RPMI8226 (cell line): ENCODE measurements at regions not wholly inside any gene's neighbourhood (a gene's known extent, or its start where the extent isn't known, plus 50 kb on each side); places are given as distances from the start of the nearest gene placed in this dataset.

Experiments used
- DNase-seq: peaks from one replicate; pipeline ENCODE4 v3.0.0-alpha.2; 2015

DNA sequence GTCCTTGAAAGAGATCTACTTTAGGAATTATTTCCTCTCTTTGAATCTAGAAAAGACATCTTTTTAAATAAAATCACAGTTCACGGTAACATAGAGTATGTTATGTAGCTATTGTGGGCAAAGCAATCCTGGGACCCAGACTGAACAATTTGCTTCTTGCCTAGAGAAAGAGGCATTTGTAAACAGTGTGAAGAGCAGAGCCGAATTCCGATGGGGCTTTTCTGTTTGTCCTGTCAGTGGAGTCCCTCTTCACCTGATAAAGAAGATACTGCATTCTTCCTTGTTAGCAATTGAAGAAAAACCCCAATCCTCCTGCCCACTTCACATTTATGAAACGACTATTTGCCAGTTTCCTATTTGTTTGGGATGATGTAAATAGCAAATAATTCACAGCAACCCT lies 462.9 kb downstream of the WDR72 start:
- DNase-seq: no peak

DNA sequence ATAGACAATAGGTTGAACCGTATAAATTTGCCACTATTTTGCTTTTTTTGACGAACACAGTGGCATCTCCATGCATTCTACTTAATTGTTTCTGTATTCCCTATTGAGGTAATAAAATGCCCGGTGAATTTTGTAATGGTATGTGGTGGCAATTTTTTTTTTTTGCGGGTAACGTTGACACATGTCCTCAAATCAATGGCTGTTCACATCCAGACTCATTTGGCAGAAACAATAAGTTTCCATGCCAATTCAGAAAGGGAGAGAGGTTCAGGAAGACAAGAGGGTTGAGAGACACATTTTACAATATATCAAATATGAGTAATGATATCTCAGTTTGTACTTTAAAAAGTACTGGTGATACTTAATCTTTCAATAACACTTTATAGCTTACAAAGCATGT lies 463.9 kb downstream of the WDR72 start:
- DNase-seq: no peak

DNA sequence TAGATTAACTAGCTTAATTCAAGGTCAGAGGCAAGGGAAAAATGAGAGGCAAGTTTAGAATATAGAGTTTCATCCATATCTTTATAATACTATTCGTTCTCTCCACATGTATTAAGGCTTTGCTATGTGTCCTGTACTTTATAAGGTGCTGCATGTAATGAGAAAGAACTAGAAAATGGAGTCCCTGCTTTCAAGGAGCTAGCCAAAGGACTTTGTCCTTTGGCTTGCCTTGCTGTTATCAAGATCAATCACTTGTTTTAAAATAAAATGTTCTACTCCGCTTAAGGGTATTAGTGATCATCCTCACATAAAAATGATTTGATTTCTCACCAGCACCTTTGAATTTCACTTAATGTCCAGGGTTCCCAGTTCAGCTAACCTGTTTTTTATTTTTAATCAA lies 470.9 kb downstream of the WDR72 start:
- no peak for DNase-seq

DNA sequence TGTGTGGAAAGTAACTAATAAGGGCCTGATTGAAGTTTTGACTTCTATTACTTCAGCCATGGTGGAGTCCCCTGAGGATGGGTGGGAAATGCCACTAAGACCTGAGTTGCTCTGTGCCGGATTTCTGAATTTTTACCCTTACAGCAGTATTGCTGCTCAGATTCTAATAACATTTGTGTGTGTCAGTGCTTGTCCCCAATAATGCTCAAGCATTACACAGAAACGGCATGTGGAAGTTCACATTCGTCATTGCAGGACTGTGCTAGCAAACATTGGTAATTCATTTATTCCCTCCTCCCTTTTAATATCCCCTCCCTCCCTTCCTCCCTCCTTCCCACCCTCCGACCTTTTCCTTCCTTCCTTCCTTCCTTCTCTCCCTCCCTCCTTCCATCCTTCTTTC lies 484.5 kb upstream of the ONECUT1 start:
- no peak for DNase-seq

DNA sequence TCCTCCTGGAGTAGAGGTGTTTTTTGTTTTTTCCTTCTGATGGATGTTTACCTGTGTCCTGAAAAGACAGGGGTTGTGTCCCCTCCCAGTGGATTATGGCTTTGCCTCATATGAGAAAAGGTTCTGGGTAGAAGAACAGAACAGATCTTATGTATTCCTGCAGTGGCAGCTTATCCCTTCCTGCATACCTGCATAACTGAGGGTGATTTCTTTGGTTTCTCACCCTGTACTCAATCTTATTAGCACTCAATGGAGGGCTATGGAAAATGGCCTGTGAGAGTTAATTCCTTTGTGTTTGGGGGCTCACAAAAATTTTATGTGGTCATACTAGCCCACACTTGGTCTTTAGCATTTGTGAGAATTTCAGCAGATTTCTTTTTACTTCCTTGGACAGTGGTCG lies 482.0 kb upstream of the ONECUT1 start:
- DNase-seq: no peak

DNA sequence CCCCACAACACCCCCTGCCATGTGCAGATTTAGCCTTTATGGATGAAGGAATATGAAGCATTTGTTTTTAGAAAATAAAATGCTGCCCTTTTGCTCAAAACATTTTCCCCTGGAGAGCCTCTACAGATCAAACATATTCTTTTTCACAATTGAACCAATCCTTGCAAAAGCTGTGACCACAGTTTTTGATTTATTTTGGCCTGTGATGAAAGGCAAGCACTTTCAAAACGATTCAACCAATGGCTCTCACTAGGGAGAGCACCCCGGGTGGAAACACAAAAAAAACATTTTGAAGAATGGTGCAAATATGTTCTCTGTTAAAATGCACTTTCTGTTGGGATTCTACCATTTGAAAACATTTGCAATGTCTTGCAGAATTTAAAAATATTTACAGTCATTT lies 476.0 kb upstream of the ONECUT1 start:
- DNase-seq: no peak

DNA sequence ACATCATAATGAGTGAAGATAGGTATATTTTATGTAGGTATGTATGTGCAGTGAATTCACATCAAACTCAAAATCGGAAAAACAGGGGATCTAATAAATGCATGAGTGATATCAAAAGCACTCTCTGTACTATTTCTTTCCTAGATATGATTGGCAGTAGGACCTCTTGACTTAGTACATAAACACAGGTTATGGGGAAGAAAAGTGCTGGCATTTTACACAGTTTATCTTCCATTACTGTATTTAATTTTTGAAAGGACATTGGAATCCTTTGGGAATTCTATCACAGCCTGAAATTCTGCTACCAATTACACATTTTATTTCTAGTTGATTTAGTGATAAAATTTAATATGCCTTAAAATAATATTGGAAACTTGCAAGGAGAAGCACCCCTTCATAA lies 470.5 kb upstream of the ONECUT1 start:
- no peak for DNase-seq

DNA sequence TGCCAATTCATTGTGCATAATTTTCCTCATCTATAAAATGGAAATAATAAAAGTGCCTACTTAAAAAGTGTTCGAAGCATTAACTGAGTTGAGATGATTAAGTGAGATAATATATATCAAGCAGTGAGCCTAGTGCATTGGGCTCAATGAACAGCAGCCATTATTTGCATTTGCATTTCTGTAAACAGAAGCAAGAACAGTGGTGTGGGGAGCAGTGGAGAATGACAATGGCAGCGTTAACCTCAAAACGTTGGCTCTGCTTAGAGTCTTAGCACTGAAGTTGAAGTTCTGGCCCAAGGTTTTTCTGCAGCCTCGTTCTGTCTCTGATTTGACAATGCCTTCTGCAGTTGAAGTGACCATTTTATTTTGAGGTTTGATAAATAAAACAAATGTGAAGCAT lies 466.3 kb upstream of the ONECUT1 start:
- DNase-seq: no peak

DNA sequence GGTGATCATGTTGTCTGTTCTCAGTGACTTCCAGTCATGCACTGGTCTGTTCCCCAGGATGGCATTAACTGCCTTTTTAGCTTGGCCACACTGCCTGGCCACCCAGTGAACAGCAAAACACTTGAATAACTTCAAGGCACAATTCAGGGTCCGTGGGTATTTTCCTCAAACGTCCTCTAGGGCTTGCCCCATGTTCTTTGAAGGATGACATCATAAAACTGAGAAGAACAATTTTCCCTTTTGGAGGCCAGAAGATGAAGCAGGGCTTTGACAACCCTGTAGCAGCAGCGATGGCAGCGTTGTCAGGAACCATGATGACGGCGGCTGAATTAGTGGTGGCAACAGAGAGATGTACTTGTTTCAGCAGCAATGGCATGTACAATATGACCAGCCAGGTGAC lies 465.9 kb upstream of the ONECUT1 start:
- no peak for DNase-seq

DNA sequence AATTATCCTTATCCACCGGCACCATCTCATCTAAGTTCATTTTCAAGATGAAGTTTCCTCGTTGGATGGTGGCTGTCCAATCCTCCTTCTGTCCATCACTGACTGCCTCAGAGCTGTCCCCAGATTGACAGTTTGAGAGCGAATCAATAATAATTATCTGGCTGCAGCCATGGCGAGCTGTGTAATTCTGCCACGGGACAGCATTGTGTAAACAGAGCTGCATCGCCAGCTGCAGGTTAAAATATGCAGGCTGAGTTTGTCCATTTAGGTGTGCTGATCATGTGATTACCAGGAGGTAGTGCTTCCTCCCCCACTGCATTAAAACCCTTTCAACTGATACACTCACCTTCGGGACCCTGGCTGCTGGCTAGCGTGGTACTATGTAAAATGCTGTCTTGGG lies 461.9 kb upstream of the ONECUT1 start:
- DNase-seq: no peak

DNA sequence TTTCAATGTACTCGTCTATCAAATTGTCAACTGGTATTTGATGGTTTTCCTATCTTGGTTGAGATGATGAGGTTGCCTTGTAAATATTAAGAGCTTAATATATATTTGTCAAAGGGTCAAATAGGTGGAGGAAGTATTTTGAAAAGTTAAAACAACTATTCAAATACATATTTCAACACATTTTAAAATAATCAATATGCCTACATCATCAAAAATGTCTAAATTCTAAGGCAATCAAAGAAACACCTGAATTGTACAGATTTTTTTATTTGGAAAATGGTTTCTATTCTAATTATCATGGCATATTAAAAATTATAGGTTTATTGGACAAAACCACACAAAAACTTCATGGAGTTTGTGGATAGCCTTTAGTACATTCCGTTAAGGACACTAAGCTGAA lies 461.4 kb upstream of the ONECUT1 start:
- DNase-seq: no peak

DNA sequence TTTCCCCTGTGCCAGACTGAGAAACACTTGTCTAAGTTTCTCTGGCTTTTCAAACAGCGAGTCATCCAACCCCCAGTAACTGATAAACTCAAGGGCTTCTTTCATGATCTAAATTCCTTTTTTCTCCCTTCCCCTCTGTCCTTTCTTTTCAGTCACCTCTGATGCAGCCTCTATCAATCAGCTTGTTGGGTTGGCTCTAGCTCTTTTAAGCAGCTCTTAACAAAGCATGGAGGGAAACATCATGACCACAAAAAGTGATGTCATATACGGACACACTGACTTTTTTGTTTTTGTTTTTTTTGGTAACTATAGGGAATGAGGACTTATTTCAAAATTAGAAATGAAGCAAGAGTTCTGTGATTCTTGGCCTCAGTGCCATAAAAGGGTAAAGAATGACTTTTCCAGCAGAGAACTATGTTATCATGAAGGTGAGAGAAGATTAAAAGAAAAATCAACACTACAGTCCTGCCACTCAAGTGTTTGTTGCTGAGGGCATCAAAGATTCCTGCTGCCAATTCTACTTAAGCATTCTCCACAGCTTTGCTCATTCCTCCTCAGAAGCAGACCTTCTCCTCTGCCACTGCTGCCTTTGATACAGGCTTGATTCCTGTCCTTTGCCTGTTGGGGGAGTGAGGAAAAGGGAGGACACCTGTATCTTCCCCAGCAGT lies 457.0 kb upstream of the ONECUT1 start:
- no peak for DNase-seq

DNA sequence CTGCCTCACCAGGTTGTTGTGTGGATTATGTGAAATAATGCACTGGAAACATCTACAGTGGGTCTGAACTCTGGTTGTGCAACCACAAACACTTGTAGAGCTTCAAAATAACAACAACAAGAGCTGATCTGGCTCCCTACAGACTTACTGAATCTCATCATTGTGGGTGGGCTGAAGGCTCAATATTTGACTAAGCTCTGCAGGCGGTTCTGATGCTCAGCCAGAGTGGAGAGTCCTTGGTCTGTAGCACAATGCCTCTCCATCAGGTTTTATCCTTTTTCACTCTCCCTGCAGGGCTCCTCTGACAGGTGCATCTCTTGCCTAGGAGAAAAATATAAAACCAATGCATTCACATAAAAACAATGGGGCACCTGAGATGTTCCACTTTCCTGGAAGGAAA lies 456.3 kb upstream of the ONECUT1 start:
- no peak for DNase-seq

DNA sequence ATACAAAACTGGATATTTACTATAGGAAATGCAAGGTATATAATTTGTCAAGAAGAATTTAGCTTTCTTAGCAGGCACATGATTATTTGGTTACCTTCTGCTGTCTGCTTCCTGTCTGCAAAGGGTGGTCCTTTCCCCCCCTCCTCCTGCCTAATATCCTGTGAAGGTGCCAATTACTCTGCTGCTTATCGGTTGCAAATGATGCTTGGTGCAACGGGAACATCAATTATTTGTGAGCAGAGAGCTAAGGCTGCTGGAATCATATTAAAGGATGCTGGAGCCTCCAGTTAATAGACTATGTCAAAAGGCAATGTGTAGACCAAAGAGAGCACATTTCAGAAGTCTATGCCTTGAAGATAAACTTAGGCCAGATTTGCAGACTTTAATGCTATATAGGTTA lies 443.7 kb upstream of the ONECUT1 start:
- no peak for DNase-seq

DNA sequence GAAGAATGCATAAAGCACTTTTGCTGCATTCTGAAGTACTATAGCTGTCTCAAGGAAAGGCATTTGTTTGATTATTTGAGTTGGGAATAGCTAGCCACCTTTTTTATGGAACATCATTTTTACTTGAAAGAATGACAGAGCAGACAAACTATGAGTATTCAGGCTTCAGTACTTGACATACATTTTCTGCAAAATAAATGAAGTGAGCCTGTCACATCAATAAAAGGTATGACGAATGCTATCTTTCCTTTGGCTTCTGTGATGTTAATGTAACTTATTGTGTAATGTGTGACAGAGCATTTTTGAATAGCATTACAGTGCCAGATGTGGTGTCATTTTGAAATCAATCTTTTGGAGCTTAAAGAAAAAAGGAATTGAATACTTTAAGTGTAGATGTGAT lies 440.3 kb upstream of the ONECUT1 start:
- DNase-seq: no peak

DNA sequence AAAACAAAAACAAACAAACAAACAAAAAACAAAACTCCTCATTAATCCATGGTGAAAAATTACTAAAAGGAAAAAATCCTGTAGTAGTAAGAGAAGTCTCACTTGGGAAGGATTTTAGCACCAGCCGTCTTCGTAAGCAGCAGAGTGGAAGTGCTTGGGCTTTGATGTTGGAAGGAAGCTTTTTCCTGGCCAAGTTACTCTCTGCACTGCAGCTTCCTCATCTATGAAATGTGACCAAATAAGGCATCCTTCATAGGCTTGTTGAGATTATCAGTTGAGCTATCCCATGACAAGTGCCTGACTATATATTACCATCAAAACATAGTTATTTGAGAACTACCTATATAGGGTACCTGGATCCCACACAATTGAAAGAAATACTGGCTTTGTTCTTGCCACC lies 436.4 kb upstream of the ONECUT1 start:
- no peak for DNase-seq

DNA sequence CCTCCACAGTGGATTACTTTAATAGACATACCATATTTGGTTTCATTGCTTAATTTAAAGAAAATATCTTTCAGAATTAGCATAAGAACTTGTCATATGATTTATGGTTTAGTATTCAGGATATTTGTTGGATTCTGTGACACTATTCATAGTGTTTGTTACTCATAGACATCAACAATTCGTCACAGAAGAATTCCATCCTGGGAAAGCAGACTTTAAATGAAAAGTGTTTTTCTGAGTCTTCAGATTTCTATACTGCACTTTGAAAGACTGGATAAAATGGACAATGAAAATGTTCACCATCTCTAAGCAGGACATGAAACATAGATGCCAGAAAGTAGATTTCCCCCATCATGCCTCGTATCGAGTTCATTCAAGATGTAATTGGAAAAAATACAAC lies 435.6 kb upstream of the ONECUT1 start:
- no peak for DNase-seq

DNA sequence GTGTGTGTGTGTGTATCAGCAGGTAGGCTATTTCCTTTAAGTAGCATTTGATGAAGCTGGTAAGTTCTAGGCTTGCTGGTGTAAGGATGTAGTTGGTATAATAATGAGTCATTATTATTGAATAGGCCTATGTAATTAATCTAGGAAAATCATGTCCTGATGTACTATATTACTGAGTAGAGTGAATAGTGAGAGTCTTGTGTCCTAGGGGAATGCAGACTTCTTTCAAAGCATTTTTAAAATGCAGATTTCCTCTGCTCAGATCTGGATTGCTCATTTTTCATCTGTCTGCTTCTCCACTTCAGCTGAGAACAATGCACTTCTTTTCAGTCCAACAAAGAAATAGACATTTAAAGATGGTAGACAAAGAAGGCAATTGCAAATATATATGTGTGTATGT lies 434.2 kb upstream of the ONECUT1 start:
- DNase-seq: no peak

DNA sequence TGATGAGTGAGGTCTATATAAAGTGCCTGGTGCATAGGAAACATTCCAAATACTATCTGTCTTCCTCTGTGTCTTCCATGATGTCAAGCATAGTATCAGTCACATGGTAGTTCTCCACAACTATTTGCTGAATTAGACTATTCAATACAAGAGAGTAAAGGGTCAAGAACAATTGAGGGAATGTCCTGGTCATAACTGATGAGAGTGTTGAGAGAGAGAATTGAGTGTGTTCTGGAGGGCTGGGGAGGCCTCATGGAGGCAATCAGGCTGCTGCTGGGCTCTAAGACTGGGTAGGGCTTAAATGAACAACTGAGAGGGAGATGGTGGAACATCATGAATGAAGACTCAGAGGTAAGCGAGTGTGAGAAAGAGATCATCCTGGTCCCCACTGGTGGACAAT lies 433.7 kb upstream of the ONECUT1 start:
- no peak for DNase-seq

DNA sequence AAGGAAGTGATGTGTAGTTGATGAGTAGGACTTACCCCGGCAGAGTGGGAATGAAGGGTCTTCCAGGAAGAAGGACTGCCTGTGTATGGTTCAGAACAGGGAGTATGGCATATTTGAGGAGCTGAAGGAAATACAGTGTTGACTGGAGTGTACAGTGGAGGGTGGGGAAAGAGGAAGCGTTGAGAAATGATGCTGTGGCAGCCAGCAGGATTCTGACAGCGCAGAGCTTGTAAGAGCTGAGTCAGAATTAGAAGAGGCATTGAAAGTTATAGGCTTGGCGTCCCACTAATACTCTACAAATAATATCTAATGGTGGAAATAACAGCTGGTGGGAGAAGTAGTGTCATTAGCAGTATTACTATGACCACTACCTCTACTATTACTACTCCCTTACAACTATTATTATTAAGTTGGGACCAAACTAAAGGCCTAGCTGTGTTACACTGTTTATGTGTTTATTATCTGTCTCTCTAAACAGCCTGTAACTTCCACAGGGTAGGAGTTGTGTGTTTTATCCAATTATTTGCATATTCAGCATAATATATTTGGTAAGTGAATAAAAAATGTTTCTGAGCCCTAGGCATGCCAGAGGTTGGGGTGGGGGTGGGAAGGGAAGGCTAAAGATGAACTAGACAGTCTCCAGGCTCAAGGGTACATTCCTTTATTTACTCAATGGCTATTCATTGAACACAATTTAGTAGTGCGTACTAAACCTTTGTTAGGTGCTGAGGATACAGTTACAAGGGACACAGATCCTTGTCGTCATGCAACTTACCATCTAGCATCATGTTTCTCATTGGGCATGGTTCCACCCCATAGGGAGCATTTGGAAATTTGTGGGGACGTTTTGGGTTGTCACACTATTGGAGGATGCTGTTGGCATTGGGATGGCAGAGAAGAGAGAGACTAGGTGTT lies 428.8 kb upstream of the ONECUT1 start:
- no peak for DNase-seq

DNA sequence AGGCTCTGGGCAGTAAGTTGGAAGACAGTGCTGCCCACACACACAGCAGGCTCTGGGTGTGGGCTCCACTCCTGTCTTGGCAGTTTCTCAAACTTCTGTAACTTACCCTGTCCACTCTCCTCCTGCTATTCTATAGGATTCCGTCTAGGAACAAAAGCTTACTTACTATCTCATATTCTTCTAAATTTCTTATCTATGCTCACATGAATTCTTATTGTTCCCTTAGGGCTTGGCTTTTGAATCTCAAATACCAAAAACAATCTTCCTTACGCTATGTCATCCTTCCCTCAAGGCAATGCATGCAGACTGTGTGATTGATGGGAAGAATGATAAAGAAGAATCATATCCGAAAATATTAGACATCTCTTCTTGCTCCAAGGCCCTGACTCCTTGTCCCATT lies 425.9 kb upstream of the ONECUT1 start:
- no peak for DNase-seq

DNA sequence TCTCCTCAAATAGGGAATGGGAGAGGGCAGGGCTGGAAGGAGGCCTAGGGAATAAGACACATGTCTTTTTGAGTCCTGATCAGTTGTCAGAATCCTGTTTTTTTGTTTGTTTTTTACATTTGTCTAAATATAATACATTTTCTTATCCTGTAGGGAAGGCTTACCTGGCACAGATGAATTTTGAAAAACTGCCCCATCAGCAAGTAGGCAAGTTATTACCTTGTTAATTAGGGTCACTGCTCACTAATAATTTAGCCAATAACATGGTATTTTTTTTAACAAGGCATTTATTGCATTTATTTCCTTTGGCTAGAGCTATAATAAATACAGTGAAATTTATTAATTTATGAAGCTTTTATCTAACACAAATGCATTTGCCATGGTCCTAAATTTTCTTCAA lies 423.2 kb upstream of the ONECUT1 start:
- no peak for DNase-seq

DNA sequence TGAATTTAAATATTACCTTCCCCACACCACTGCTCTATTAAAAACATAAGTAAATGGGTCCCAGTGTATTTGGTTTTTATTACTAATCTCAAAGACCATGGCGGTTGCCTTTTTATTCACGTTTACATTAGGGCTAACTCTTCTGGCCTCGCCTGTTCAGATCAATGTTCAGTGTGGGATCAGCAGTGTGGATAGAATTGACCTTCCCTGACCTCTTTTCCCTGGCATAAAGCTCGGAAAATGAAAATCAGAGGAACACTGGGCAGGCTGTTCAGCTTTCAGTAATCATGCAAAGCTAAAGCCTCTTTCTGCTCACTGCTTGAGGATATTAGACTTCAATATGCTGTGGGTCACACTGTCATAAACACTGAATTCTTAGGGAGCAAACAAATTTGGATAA lies 422.6 kb upstream of the ONECUT1 start:
- DNase-seq: no peak

DNA sequence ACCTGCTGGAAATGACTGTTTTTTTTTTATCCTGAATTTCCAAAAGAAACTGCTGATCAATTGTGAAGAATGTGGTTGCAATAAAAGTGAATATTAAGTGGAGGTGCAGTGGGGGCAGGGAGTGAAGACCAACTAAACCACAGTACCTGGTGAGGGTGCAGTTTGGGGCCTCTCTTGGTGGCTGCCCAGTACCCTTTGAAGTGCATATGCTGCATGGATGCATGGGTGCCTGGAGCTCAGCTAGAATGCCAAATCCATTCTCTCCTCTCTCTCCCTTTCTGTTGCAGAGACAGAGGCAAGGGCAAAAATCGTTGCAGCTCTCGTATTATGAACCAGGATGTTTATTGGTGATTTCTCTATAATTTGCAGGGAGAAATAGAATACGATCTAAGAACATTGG lies 420.5 kb upstream of the ONECUT1 start:
- no peak for DNase-seq
